ENCODE measurements at regions not wholly inside any gene's neighbourhood (a gene's known extent, or its start where the extent isn't known, plus 50 kb on each side); places are given as distances from the start of the nearest gene placed in this dataset.

GRCh38 chr7:149655784-149656183, 117.6 kb downstream of the ZNF467 start (continued):
- TF ChIP-seq CTCF (IDR thresholded peaks at IDR 0.05) (no peak), ZBTB33 (IDR thresholded peaks at IDR 0.05; ENCODE audit: borderline replicate concordance, low read depth) (no peak), RXRA (IDR thresholded peaks at IDR 0.05; ENCODE audit: borderline replicate concordance, low read depth) (no peak), GABPA (IDR thresholded peaks at IDR 0.05; ENCODE audit: low read depth) (no peak), IRF3 (IDR thresholded peaks at IDR 0.05; ENCODE audit: low read depth, low read length) (no peak), FOXM1 (IDR thresholded peaks at IDR 0.05; ENCODE audit: low read depth) (no peak), RAD21 (IDR thresholded peaks at IDR 0.05; ENCODE audit: low read length) (no peak), NRF1 (IDR thresholded peaks at IDR 0.05; ENCODE audit: low read depth, low read length) (no peak)

- Histone ChIP-seq H3K27me3 (ENCODE audit: insufficient read depth) (no peaks in the 10 kb centered on the region), H3F3A (replicated peaks; ENCODE audit: insufficient read depth) (no peaks in the 10 kb centered on the region), H3K9ac (no peak overlapping the region), H3K36me3 (replicated peaks in 1 of 2; ENCODE audit: control insufficient read depth in 1 of 2, insufficient read depth in 2 of 2, low read length in 1 of 2) (no peaks in the 10 kb centered on the region), H3K9me2 (no peaks in the 10 kb centered on the region), H4K20me1 (ENCODE audit: insufficient read depth) (no peaks in the 10 kb centered on the region), H3K9me3 (0 out of 2 replicates have a peak, but pooled peaks cover 6% of the 10 kb centered on the region), H2AFZ (ENCODE audit: low read depth) (no peak overlapping the region), H3K27ac (ENCODE audit: low read depth in 2 of 2, low read length in 1 of 2) (no peak overlapping the region), H3K79me2 (ENCODE audit: insufficient read depth) (no peaks in the 10 kb centered on the region), H3K4me2 (no peak overlapping the region), H3K4me1 (ENCODE audit: control insufficient read depth in 1 of 2, insufficient read depth in 2 of 2, low read depth in 1 of 2, low read length in 1 of 2) (peaks cover 0 to 2% of the 10 kb centered on the region in 2 experiments; a peak in 1 of 4 replicates), H3K4me3 (ENCODE audit: low read depth in 2 of 2, low read length in 1 of 2) (no peak overlapping the region)
- 0% methylated on average over 1 of the region's 1 CpG for WGBS (ENCODE audit: low lambda C conversion rate)
- no peak for TF ChIP-seq RFX5 (IDR thresholded peaks at IDR 0.05; ENCODE audit: low read length)
- no peak for TF ChIP-seq FOXJ3 (CRISPR knock-in tag; IDR thresholded peaks at IDR 0.05)
- no peak for TF ChIP-seq GATA2 (CRISPR knock-in tag; IDR thresholded peaks at IDR 0.05)
- TF ChIP-seq FOSL2 (IDR thresholded peaks at IDR 0.05; ENCODE audit: borderline replicate concordance, low read depth), result no peak
- TF ChIP-seq NFIC (IDR thresholded peaks at IDR 0.05; ENCODE audit: borderline replicate concordance), result no peak
- TF ChIP-seq RAD21 (IDR thresholded peaks at IDR 0.05; ENCODE audit: low read length), result no peak
- TF ChIP-seq PBX3 (IDR thresholded peaks at IDR 0.05), result no peak
- no peak for TF ChIP-seq NRF1 (IDR thresholded peaks at IDR 0.05; ENCODE audit: low read depth, low read length)
- no peak for TF ChIP-seq MAX (IDR thresholded peaks at IDR 0.05; ENCODE audit: low read depth)
- no peak for TF ChIP-seq CHD2 (IDR thresholded peaks at IDR 0.05; ENCODE audit: low read length, partially characterized antibody)
- no peak for TF ChIP-seq IRF3 (IDR thresholded peaks at IDR 0.05; ENCODE audit: low read depth, low read length)
- TF ChIP-seq CTCF (IDR thresholded peaks at IDR 0.05), result no peak
- no peak for TF ChIP-seq YY1 (IDR thresholded peaks at IDR 0.05; ENCODE audit: low read depth)
- no peak for TF ChIP-seq USF2 (IDR thresholded peaks at IDR 0.05; ENCODE audit: borderline replicate concordance, low read depth, low read length)
- TF ChIP-seq SMC3 (IDR thresholded peaks at IDR 0.05; ENCODE audit: low read depth, low read length), result no peak
- TF ChIP-seq ELF1 (IDR thresholded peaks at IDR 0.05), result no peak
- ChIA-PET CTCF (no interaction called here), POLR2A (no interaction called here)
- DNase-seq, result no peak
These were observed 118.8 kb downstream of the ZNF467 start for GRCh38 chr7:149654588-149654987.
